CD14-positive monocyte (primary cell): ENCODE measurements at regions not wholly inside any gene's neighbourhood (a gene's known extent, or its start where the extent isn't known, plus 50 kb on each side); places are given as distances from the start of the nearest gene placed in this dataset.

ENCODE experiments used
- DNase-seq, 3 donors: peaks; one replicate each; pipeline ENCODE4 v3.0.0-alpha.2; 2011 to 2022
- H2AFZ ChIP-seq: 2 replicates; pipeline ENCODE4 v1.6.0; 2012; ENCODE audit warnings: mild to moderate bottlenecking, low read depth, low read length, inconsistent platforms; ENCODE audit not compliant: insufficient read depth, poor library complexity, severe bottlenecking
- H3K27ac ChIP-seq, 2 donors: 1 replicate in 1 of 2; 2 replicates in 1 of 2; pipeline ENCODE4 v1.5.1; 2012 to 2013; ENCODE audit warnings: low read length in 2 of 2, control low read depth in 1 of 2, inconsistent platforms in 1 of 2, low read depth in 1 of 2, mild to moderate bottlenecking in 1 of 2
- H3K27me3 ChIP-seq, 2 donors: one replicate each; pipeline versions ENCODE4 v1.6.0 to v1.6.1; 2011 to 2013; ENCODE audit warnings: low read length in 2 of 2; ENCODE audit not compliant: control insufficient read depth in 2 of 2, insufficient read depth in 2 of 2
- H3K36me3 ChIP-seq, 2 donors: replicated peaks in 1 of 2; 1 replicate in 1 of 2; 2 replicates in 1 of 2; pipeline versions ENCODE4 v1.5.1 to v1.6.1; 2012 to 2013; ENCODE audit warnings: low read length in 2 of 2, control low read depth in 1 of 2, inconsistent platforms in 1 of 2, mild to moderate bottlenecking in 1 of 2; ENCODE audit not compliant: insufficient read depth in 2 of 2, control insufficient read depth in 1 of 2
- H3K4me1 ChIP-seq, 2 donors: 1 replicate in 1 of 2; 2 replicates in 1 of 2; pipeline versions ENCODE4 v1.5.1 to v1.6.1; 2012 to 2013; ENCODE audit warnings: low read length in 2 of 2, control low read depth in 1 of 2, inconsistent platforms in 1 of 2, mild to moderate bottlenecking in 1 of 2, moderate library complexity in 1 of 2; ENCODE audit not compliant: insufficient read depth in 2 of 2, control insufficient read depth in 1 of 2
- H3K4me2 ChIP-seq: replicated peaks from 2 replicates; pipeline ENCODE3; 2012; ENCODE audit warnings: low read length, moderate library complexity, mild to moderate bottlenecking; ENCODE audit not compliant: poor library complexity, severe bottlenecking; ENCODE audit errors: extremely low read depth
- H3K4me3 ChIP-seq, 3 experiments: fragments of 200-600 bp in 1 of 3; sonication (generic) in 1 of 3; replicated peaks in 1 of 3; 1 replicate in 2 of 3; 2 replicates in 1 of 3; pipeline ENCODE4 v1.5.1; 2011 to 2013; ENCODE audit warnings: low read length in 3 of 3, mild to moderate bottlenecking in 3 of 3, control low read depth in 2 of 3, low read depth in 2 of 3, inconsistent platforms in 1 of 3, moderate library complexity in 1 of 3
- H3K79me2 ChIP-seq: 2 replicates; pipeline ENCODE4 v1.6.0; 2012; ENCODE audit warnings: mild to moderate bottlenecking, control low read depth, inconsistent platforms, low read length, moderate library complexity; ENCODE audit not compliant: insufficient read depth
- H3K9ac ChIP-seq: 2 replicates; pipeline ENCODE4 v1.6.0; 2017; ENCODE audit warnings: low read length, mild to moderate bottlenecking; ENCODE audit not compliant: insufficient read depth, poor library complexity, severe bottlenecking
- H3K9me3 ChIP-seq, 2 donors: replicated peaks in 1 of 2; 1 replicate in 1 of 2; 2 replicates in 1 of 2; pipeline versions ENCODE4 v1.5.1 to v1.6.1; 2012 to 2013; ENCODE audit warnings: low read length in 2 of 2, control low read depth in 1 of 2; ENCODE audit not compliant: control insufficient read depth in 1 of 2, insufficient read depth in 1 of 2
- H4K20me1 ChIP-seq: 2 replicates; pipeline ENCODE4 v1.6.0; 2012; ENCODE audit warnings: mild to moderate bottlenecking, low read length, control low read depth, moderate library complexity; ENCODE audit not compliant: insufficient read depth
- H3K27ac Mint-ChIP-seq, 7 donors: one replicate each; pipeline ENCODE4 v1.8.0; 2020; ENCODE audit warnings: mild to moderate bottlenecking in 7 of 7, mixed read lengths in 7 of 7, moderate library complexity in 6 of 7, inconsistent platforms in 2 of 7
- H3K27me3 Mint-ChIP-seq, 3 donors: one replicate each; pipeline ENCODE4 v1.8.0; 2021 to 2022; ENCODE audit warnings: low read depth in 3 of 3, mild to moderate bottlenecking in 3 of 3, mixed read lengths in 3 of 3, moderate library complexity in 3 of 3, inconsistent platforms in 1 of 3
- H3K36me3 Mint-ChIP-seq, 2 donors: one replicate each; pipeline ENCODE4 v1.8.0; 2020; ENCODE audit warnings: mixed read lengths in 2 of 2, inconsistent platforms in 1 of 2, mild to moderate bottlenecking in 1 of 2
- H3K4me1 Mint-ChIP-seq: one replicate; pipeline ENCODE4 v1.8.0; 2020; ENCODE audit warnings: mild to moderate bottlenecking, mixed read lengths
- H3K4me3 Mint-ChIP-seq, 2 donors: one replicate each; pipeline ENCODE4 v1.8.0; 2020; ENCODE audit warnings: mild to moderate bottlenecking in 2 of 2, mixed read lengths in 2 of 2, moderate library complexity in 1 of 2
- H3K9me3 Mint-ChIP-seq, 7 donors: one replicate each; pipeline ENCODE4 v1.8.0; 2020 to 2022; ENCODE audit warnings: mixed read lengths in 7 of 7, mild to moderate bottlenecking in 6 of 7, moderate library complexity in 6 of 7, inconsistent platforms in 2 of 7
- WGBS: methylation state at CpG from one replicate; pipeline ENCODE4 v1.1.5; 2013; ENCODE audit warnings: missing lambda C conversion rate; ENCODE audit not compliant: insufficient coverage; 5-methylcytosine and 5-hydroxymethylcytosine counted together
- intact Hi-C, 2 donors: fragments of 100-400 bp; cut with micrococcal nuclease; formaldehyde crosslinking; loops; one replicate each; pipeline versions ENCODE4 v1.15.0 to v1.15.1; 2023
- TF ChIP-seq, protein P1 (sequence below): fragments of 200-600 bp; IDR thresholded peaks from one replicate; pipeline ENCODE4 v1.8.0; 2022; ENCODE audit warnings: antibody characterized with exemption, mild to moderate bottlenecking

- Histone ChIP-seq H3K27me3 (peaks cover 0 to 4% of the 10 kb centered on the region in 2 donors), H3K4me2 (no peak overlapping the region), H4K20me1 (no peaks in the 10 kb centered on the region), H3K9me3 (no peaks in the 10 kb centered on the region), H3K79me2 (no peaks in the 10 kb centered on the region), H3K9ac (no peak overlapping the region), H3K4me3 (no peak overlapping the region), H3K27ac (no peak overlapping the region), H3K4me1 (no peaks in the 10 kb centered on the region), H3K36me3 (no peaks in the 10 kb centered on the region), H2AFZ (no peak overlapping the region)
- H3K9me3 Mint-ChIP-seq = peaks cover 0 to 3% (median 0%) of the 10 kb centered on the region in 7 donors
- no peak overlapping the region for H3K4me3 Mint-ChIP-seq
- H3K27me3 Mint-ChIP-seq = peaks cover 6 to 17% (median 6%) of the 10 kb centered on the region in 3 donors
- no peaks in the 10 kb centered on the region for H3K4me1 Mint-ChIP-seq
- TF ChIP-seq, protein P1, sequence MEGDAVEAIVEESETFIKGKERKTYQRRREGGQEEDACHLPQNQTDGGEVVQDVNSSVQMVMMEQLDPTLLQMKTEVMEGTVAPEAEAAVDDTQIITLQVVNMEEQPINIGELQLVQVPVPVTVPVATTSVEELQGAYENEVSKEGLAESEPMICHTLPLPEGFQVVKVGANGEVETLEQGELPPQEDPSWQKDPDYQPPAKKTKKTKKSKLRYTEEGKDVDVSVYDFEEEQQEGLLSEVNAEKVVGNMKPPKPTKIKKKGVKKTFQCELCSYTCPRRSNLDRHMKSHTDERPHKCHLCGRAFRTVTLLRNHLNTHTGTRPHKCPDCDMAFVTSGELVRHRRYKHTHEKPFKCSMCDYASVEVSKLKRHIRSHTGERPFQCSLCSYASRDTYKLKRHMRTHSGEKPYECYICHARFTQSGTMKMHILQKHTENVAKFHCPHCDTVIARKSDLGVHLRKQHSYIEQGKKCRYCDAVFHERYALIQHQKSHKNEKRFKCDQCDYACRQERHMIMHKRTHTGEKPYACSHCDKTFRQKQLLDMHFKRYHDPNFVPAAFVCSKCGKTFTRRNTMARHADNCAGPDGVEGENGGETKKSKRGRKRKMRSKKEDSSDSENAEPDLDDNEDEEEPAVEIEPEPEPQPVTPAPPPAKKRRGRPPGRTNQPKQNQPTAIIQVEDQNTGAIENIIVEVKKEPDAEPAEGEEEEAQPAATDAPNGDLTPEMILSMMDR = no peak
- H3K27ac Mint-ChIP-seq = no peak overlapping the region
- no peaks in the 10 kb centered on the region for H3K36me3 Mint-ChIP-seq
- intact Hi-C loops = no loop called here
- 87% methylated on average over 6 of the region's 8 CpGs for WGBS
- DNase-seq = no peak
Observed at GRCh38 chr9:135248111-135248510, 160.6 kb downstream of the OLFM1 start.

DNA sequence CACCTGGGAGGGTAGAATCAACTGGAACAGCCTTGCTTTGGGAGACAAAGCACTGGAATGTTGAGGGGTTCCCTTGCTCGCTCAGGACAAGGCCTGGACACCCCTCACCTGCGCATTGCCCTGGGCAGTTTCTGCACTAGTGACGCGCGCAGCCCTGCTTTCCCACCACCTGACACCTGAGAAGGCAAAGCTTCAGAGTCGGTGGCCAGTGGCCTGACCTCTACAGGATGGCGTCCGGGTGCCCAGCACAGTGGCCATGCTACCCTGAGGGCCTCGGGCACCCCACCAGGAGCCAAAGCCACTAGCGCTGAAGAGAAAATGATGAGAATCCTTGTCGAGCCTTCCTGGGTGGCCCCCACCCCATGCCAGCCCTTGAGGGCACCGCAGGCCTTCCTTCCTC, 161.3 kb downstream of the OLFM1 start:
- peaks cover 0 to 9% of the 10 kb centered on the region in 2 donors for H3K27me3 ChIP-seq
- no peaks in the 10 kb centered on the region for H3K9me3 ChIP-seq
- no peaks in the 10 kb centered on the region for H3K36me3 ChIP-seq
- H3K4me1 Mint-ChIP-seq = no peaks in the 10 kb centered on the region
- no peaks in the 10 kb centered on the region for H3K79me2 ChIP-seq
- TF ChIP-seq, protein P1 = no peak
- H4K20me1 ChIP-seq = no peaks in the 10 kb centered on the region
- no peaks in the 10 kb centered on the region for H3K4me1 ChIP-seq
- 94% methylated on average over 7 of the region's 12 CpGs for WGBS
- no peak overlapping the region for H3K27ac Mint-ChIP-seq
- no peak overlapping the region for H3K4me3 Mint-ChIP-seq
- H3K36me3 Mint-ChIP-seq = no peaks in the 10 kb centered on the region
- no peak overlapping the region for H3K9ac ChIP-seq
- no peak overlapping the region for H2AFZ ChIP-seq
- no peak overlapping the region for H3K4me2 ChIP-seq
- intact Hi-C loops = no loop called here
- H3K27me3 Mint-ChIP-seq = peaks cover 7 to 21% (median 10%) of the 10 kb centered on the region in 3 donors
- peaks cover 0 to 3% (median 0%) of the 10 kb centered on the region in 7 donors for H3K9me3 Mint-ChIP-seq
- DNase-seq = no peak
- H3K4me3 ChIP-seq = no peak overlapping the region
- no peak overlapping the region for H3K27ac ChIP-seq
